ENCODE measurements at regions not wholly inside any gene's neighbourhood (a gene's known extent, or its start where the extent isn't known, plus 50 kb on each side); places are given as distances from the start of the nearest gene placed in this dataset.

DNA sequence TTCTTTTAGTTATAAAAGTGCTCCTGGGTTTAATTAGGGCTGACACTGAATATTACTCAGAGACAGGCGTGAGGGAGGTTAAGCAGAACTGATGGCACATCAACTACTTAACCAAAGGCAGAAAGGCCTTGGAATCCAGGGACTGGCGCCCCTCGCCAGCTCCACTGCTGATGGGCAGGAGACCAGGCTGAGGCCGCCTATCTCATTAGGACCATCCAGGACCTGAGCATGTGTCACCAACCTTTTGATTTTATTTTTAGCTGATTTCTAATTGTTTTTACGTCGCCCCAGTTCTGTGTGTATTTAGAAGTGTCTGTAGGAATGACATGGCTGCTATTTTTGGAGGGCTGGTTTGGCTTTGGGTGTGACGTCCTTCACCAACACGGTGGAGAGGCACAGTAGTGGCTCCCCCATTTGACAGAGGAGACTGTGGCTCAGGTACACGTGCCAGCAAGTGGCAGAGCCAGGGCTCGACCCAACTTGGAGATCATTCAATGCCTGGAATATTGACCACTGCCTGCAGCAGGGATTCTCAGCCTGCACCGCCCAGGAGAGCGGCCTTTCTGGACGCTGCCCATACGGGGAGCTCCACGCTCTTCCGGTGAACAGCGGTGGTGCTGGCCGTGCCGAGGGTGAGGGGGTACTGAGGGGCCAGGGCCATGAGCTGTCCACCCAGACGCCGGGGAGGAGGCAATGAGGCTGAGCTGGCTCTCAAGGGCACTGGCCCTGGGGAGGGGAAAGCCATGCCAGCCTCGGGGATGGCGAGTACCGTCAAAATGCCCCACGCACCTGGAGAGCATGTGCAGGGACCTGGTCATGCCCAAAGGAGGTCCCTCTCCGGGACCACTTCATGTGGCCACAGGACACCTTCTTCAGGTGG is 205.7 kb downstream of the ASB1 start:
- no peak for DNase-seq (ENCODE audit: low read depth in 2 of 2, low spot score in 1 of 2)

DNA sequence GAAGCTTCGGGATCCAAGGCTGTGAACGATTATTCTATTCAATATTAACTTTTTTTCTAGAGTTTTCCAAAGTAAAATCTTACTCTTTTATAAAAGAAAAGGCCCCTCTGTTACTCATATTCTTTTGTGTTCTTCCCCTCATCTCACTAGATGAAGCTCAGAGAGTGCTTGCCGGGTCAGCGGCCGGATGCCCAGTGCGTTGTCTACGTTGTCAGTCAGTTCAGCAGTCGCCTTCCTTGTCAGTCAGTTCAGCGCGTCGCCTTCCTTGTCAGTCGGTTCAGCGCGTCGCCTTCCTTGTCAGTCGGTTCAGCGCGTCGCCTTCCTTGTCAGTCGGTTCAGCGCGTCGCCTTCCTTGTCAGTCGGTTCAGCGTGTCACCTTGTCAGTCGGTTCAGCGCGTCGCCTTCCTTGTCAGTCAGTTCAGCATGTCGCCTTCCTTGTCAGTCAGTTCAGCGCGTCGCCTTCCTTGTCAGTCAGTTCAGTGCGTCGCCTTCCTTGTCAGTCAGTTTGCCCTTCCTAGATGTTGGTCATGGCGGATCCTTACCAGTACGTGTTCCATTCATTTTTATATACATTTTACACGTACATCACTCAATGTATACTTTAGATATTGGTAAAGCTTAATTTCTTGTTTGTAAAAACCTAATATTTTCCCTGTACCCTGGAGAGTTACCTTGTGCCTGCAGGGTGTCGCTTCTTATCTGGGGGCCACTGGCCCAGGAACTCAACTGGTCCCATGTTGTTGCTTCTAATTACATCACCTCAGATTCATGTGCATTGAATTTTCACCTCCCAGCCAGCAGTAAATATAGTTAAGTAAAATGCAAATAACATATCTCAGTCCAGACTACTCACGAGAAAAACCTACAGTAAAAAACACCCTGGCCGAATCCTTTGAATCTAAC is 206.9 kb downstream of the ASB1 start:
- DNase-seq (ENCODE audit: low read depth in 2 of 2, low spot score in 1 of 2) = no peak

DNA sequence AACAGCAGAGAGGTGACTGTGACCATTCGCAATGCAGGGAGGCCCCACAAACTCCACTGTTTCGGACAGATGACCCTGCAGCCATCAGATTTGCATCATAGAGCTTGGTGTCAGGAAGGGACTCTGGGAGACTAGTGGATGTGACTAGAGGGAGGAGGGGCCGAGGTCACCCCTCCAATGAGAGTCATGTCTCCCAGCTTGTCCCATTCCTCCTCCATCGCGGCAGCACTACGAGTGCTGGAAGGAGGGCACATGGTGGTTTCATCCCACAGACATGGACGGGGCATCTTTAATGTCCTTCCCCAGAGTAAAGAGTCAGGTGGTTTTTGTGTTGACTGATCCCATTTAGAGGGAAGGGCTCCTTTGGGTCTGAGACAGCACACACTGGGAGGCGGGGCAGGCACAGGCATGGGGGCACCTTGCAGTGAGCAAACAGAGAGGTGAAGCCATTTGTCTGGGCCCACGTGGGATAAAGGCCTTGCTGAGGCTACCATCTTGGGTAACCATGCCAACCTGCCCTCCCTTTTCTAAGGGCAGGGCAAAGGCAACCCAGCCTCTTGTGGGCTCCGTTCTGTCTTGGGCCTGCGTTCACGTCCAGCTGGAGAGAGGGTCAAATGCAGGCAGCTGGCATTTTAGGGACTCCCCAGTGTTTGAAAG is 208.1 kb downstream of the ASB1 start:
- DNase-seq (ENCODE audit: low read depth in 2 of 2, low spot score in 1 of 2) = no peak

DNA sequence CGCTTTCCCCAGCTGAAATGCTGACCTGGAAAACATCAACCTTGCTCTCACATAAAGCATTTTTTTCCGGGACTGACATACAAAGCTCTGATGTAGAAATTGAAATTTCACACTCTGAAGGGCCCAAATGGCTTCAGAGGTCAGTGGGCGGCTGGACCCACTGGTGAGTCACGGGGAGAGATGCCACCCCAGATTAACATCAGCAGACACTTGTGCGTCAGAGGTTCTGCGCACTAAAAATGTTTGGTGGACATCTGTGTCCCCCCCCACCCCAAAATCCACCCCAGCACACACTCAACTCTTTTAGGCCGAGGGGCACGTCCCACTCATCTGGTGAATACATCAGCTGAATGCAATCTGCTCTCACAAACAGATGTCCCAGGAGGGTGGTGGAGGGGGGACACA is 208.9 kb downstream of the ASB1 start:
- no peak for DNase-seq (ENCODE audit: low read depth in 2 of 2, low spot score in 1 of 2)

DNA sequence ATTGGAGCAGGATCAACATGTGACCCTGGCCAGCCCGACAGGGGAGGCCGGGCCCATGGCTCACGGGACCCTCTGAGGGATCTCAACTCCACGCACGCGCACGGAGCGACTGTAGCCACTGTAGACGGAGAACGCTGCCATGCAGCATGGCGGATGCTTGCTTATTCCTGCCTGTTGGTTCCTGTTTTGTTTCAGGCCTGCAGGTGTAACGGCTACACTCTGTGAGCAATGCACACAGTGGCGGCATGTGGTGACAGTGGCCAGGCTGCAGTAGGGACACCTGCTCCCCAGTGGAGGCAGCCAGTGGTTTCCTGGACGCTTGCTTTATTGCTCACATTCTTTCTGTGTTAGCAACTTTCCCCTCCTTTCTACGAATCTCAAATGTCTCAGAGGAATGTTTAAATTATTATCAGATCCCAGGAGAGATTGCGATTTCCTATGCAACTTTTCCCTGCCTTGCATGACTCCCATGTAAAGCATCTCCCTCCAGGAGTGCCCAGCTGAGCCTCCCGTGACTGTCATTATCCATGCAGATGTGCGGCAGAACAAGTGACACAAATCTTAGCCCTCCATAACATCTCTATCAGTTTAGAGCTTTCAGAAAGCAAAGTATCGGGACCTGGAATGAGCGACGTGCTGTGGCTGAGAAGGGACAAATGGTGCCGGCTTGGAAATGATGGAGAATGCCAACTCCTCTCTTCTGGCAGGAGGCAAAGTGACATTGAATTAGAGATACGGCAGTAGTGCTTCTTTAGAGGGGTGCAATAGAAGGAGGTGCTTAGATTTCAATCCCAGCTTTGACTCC is 209.7 kb downstream of the ASB1 start:
- no peak for DNase-seq (ENCODE audit: low read depth in 2 of 2, low spot score in 1 of 2)

DNA sequence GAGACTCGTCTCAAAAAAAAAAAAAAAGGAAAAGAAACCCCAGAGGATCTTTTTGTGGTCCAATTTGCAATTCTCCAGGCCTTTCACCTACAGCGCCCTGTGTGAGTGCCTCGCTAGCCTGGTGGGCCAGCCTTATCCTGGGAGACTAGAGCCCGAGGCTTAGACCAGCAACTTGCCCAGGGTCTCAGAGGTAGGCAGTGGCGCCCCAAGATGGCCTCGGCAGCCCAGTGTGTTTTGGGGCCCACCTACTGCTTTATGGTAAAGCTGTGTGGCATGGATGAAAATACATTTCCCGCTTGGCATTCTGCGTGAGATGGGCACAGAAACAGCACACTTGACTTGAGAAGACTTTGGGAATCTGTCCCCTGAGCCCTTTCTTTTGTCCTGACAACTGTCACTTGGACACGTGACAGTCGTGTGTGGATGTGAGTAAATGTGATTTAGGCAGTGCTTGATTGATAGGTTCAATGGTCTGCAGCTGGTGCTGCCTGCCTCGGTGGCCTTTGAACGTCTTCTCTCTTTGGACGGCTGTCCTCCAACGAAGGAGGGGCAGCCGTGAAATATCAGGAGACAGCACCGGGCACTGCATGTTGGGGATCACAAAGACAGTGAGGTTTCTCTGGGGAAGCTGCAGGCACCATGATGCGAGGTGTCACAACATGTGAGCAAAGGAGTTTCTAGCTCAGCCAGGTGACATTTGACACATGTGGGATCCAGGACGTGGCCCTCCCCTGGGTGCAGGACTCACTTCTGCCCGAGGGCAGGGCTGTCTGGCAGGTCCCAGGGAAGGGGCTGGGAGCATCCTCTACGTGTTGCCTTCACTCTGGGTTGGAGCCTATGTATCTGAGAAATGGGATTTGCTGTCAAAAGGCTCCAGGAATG is 209.5 kb upstream of the TWIST2 start:
- DNase-seq (ENCODE audit: low read depth in 2 of 2, low spot score in 1 of 2) = no peak

DNA sequence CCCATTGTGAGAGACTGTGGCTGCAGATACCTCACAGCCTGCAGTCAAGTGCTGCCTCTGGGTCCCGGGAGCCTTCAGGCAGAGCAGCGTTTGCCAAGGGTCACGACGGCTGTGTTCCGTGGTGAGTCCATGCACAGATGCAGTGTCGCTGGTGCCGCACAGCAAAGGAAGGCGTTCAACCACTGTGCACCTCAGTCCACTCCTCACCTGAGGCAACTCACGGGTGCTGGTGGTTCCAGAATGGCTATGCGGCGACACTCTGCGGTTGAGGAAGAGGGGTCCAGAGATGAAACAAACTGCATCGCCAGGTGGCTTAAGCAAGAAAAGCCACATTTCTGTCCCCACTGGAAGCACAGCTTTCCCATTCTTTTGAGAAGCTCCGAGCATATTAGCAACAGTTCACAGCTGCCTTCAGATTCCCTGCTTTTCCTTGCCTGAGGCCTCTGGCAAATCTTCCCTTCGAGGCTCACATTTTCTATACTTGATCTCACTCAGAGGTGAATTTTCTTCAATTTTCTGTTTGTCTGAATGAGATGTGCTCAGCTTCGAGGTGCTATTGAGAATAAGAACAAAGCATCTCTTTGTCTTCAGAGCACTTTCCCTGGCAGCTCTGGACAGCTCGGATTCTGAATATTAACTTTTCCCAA is 208.8 kb upstream of the TWIST2 start:
- DNase-seq (ENCODE audit: low read depth in 2 of 2, low spot score in 1 of 2) = no peak

DNA sequence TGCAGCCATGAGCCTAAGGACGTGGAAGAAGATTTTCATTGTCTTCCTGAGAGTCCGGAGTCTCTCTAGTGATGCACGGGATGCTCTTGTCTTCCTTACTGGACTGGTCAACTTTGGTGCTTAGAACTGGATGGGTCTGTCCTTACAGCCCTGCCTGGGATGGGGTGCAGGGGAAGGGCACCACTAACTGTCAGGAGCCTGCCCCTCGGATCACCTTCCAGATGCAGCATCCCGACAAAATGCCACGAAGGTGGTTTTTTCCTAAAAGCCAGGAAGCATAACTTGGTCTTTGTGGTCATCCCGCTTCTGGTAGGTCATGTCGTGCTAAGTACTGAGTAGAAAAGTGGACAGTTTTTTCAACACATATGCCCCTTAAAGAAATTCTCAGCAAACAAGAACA is 207.4 kb upstream of the TWIST2 start:
- no peak for DNase-seq (ENCODE audit: low read depth in 2 of 2, low spot score in 1 of 2)

DNA sequence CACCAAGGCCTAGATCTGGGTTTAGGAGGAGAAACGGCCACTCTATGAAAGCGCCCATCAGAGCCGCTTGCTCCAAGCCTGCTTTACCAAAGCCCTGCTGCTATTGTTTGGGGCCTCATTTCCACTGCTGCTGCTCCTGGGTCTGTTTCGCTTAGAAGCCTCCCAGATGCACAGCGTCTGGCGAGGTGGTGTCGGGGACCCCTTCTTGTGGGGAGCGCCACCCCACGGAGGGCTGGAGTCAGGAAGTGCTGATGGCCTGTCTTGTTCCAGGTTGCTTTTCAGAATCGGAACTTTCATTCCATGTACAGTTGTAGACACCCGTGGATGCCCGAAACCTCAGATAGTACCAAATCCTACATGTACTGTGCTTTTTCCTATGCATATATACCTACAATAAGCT is 204.9 kb upstream of the TWIST2 start:
- DNase-seq (ENCODE audit: low read depth in 2 of 2, low spot score in 1 of 2) = no peak

DNA sequence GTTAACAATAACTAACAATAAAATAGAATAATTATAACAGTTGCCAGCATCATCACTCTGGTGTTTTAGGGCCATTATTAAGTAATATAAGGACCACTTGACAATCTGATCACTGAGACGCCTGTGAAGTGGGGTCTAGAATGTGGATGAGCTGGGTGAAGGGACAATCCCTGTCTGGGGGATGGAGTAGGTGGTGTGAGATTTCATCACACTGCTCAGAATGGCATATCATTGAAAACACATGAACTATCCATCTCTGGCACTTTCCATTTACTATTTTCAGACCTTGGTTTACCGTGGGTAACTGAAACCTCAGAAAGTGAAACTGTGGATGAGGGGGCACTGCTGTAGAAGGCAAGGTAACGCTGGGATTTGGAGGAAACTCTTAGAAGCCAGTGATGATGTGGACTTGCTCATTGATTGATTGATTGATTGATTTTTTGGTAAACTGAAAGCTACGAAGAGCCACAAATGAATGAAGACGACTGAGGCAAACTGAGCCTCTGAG is 204.4 kb upstream of the TWIST2 start:
- DNase-seq (ENCODE audit: low read depth in 2 of 2, low spot score in 1 of 2) = no peak

DNA sequence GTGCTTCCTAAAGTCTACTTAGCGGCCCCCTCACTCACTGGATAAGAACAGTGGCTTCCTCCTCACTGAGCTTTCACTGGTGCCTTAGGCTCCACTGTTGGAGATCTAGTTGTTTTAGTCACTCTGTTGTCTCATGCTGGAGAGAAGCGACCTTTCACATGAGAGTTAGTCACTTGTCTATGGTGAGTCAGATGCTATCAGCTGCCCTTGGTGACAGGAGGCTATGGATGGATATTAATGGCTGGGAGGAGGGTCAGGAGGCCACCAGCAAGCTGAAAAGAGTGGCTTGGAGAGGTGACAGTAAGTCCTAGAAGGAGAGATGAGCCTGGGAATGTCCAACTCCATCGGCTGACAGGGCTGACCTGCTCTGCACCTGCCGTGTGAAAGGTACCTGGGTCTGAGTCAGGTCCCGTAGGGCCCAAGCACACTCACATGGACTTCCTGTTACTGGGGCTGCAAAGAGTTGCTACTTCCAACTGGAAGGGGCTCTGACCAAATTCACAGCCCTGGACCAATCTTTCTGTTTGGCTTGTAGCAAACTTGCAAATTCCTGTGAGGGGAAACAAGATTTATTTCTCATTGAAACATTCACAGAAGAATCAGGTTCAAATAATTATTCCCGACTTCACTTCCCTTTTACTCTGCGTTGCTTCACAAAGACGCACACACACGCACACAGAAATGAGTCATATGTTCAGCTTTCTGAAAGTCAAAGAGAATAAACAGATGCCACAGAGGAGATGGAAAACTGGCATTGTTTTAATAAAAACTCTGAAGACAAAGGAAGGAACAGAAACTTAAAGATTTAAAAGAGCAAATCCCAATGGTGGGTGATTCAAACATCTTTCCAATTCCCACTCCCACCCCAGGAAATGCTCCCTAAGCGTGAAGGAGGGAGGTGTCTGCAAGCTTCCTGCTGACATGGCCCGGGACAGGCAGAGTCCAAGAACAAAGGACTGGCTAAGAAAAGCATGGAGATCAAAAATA is 203.5 kb upstream of the TWIST2 start:
- no peak for DNase-seq (ENCODE audit: low read depth in 2 of 2, low spot score in 1 of 2)

DNA sequence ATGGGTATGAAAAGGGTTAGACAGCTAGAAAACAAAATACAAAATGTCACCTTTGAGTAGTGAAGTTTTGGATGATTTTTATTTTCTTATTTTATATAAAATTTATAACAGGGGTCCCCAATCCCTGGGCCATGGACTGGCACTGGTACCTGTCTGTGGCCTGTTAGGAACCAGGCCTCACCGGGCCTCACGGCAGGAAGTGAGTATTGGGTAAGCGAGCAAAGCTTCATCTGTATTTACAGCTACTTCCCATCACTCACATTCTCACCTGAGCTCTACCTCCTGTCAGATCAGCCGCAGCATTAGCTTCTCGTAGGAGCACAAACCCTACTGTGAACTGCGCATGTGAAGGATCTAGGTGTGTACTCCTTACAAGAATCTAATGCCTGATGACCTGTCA is 202.8 kb upstream of the TWIST2 start:
- DNase-seq (ENCODE audit: low read depth in 2 of 2, low spot score in 1 of 2) = no peak

DNA sequence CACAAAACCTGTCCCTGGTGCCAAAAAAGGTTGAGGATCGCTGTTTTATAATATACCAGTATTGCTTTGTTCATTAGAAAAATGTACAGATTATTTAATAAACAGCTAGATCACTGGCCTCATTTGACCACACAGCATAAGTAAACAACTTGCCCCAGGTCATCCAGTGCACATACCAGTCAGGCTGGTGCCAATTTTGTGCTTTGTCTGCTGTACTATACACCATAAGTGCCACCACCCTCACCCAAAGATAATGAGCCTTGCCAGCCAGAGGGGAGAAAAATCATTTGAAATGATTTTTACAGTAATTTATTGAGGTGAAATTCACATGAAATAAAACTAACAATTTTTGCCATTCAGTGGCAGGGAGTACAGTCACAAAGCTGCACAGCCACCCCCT is 202.2 kb upstream of the TWIST2 start:
- no peak for DNase-seq (ENCODE audit: low read depth in 2 of 2, low spot score in 1 of 2)

DNA sequence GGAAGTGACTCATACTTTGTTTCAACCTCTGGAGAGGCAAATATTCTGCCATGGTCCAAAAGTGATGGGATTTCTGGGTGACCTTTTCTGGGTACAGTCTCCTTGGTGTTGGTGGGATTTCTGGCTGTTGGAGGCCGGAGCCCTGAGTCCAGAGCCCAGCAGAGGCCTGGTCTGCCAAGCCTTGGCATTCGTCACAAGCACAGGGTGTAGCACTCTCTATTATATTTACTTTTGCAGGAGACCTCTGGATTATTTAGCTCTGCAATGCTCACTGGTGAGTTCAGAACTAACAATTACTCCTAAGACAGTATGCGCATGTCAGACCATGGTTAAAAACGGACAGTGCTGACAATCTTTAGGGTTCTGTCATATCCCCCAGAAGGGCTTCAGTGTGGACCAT is 201.6 kb upstream of the TWIST2 start:
- DNase-seq (ENCODE audit: low read depth in 2 of 2, low spot score in 1 of 2) = no peak

DNA sequence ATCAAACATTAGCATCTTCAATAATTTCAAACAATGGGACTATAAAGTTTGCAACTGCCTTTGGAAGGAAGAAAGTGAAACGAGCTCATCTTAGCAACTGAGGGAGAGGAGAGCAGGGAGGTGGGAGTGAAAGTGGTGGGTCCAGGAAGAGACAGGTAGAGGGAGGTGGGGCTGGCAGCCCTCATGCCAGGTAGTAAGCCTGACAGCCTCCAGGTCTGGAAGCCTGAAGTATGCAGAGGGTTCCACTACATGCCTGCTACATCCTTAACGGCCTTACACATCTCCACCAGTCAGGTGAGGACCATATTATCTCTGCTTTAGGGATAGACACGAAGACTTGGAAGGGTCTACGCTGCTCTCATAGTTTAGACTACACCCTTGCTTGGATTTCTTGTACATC is 201.1 kb upstream of the TWIST2 start:
- DNase-seq (ENCODE audit: low read depth in 2 of 2, low spot score in 1 of 2) = no peak

DNA sequence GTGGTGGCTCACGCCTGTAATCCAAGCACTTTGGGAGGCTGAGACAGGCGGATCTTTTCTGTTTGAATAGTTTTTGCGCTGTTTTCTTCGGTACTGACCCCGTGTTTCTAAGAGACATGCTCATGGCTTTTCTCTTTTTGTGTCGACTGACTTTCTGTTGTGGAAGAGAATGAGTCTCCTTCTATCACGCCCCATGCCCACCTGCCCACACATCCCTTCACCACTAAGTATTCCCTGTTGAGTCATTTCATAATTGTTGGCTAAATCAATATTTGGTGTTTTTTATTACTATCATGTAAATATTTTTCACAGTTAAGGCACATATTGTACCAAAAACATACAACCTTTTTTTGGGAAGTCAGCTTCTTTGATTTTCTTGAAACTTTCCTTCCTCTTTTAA is 198.8 kb upstream of the TWIST2 start:
- no peak for DNase-seq (ENCODE audit: low read depth in 2 of 2, low spot score in 1 of 2)

DNA sequence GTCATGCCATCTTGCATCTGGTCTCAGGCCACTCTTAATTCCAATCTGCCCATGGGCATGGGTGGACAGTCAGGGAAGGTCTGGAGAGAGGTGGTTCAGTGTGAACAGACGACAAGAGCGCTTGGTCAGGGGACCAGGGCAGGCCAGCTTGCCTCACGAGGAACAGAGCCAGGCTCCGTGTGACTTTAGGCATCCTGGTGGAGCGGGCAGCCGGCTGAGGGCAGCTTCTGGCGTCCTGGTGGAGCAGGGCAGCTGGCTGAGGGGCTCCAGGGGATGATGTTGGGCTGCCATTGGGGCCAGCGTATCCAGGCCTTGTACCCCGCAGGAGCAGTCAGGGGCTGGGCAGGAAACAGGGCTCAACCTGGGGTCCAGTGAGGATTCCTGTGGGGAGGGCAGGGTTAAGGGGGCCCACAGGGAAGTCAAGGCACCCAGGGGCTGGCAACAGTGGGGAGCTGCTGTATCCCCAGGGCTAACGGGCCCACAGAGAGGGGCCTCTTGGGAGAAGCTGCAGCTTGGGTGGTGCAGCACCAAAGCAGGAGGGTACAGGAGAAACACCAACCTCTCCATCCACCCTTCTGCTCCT is 197.9 kb upstream of the TWIST2 start:
- no peak for DNase-seq (ENCODE audit: low read depth in 2 of 2, low spot score in 1 of 2)

DNA sequence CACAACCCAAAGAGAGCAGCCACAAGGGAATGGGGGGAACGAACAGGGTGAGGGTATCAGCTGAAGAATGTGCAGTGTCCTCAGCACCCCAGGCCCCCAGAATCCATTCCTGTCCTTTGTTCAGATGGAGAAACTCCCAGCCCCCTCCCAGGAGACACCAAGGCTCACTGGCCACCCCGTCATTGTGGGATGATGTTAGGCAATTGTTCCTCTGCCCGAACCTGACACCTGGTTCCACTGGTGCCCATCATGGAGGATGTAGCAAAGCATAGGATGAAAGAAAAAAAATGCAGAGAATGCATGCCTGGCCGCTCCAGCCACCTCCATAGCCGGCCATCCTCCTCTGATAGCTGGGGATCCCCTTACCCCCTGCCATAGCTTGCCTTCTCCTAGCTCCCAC is 197.3 kb upstream of the TWIST2 start:
- DNase-seq (ENCODE audit: low read depth in 2 of 2, low spot score in 1 of 2) = no peak
